ENCODE measurements at regions not wholly inside any gene's neighbourhood (a gene's known extent, or its start where the extent isn't known, plus 50 kb on each side); places are given as distances from the start of the nearest gene placed in this dataset.

- no peak for DNase-seq
Observed at GRCh38 chr7:110336423-110336822, 754.5 kb upstream of the LRRN3 start.

- no peak for DNase-seq
Observed at GRCh38 chr7:110337646-110338045, 753.3 kb upstream of the LRRN3 start.

GRCh38 chr7:110347081-110347480 is 743.8 kb upstream of the LRRN3 start:
- DNase-seq: no peak

GRCh38 chr7:110356438-110356837 is 734.5 kb upstream of the LRRN3 start:
- DNase-seq: no peak

- no peak for DNase-seq
Observed at GRCh38 chr7:110358028-110358427, 732.9 kb upstream of the LRRN3 start.

GRCh38 chr7:110371709-110372108 is 719.2 kb upstream of the LRRN3 start:
- no peak for DNase-seq

- no peak for DNase-seq
Observed at GRCh38 chr7:110372685-110373084, 718.2 kb upstream of the LRRN3 start.

GRCh38 chr7:110373416-110373815 is 717.5 kb upstream of the LRRN3 start:
- DNase-seq: no peak

GRCh38 chr7:110373859-110374258 is 717.1 kb upstream of the LRRN3 start:
- DNase-seq: no peak

- no peak for DNase-seq
Observed at GRCh38 chr7:110375068-110375467, 715.9 kb upstream of the LRRN3 start.

GRCh38 chr7:110382736-110383135 is 708.2 kb upstream of the LRRN3 start:
- DNase-seq: no peak

- no peak for DNase-seq
Observed at GRCh38 chr7:110386006-110386405, 704.9 kb upstream of the LRRN3 start.

GRCh38 chr7:110386913-110387312 is 704.0 kb upstream of the LRRN3 start:
- DNase-seq: no peak

- no peak for DNase-seq
Observed at GRCh38 chr7:110387689-110388088, 703.2 kb upstream of the LRRN3 start.

GRCh38 chr7:110388457-110388856 is 702.5 kb upstream of the LRRN3 start:
- DNase-seq: no peak

GRCh38 chr7:110396021-110396420 is 694.9 kb upstream of the LRRN3 start:
- DNase-seq: no peak

- no peak for DNase-seq
Observed at GRCh38 chr7:110397927-110398660, 692.8 kb upstream of the LRRN3 start.

GRCh38 chr7:110399421-110399820 is 691.5 kb upstream of the LRRN3 start:
- DNase-seq: no peak

- no peak for DNase-seq
Observed at GRCh38 chr7:110400411-110400810, 690.5 kb upstream of the LRRN3 start.

- no peak for DNase-seq
Observed at GRCh38 chr7:110407242-110407641, 683.7 kb upstream of the LRRN3 start.

GRCh38 chr7:110407706-110408105 is 683.2 kb upstream of the LRRN3 start:
- no peak for DNase-seq

GRCh38 chr7:110412614-110413013 is 678.3 kb upstream of the LRRN3 start:
- DNase-seq: no peak

- no peak for DNase-seq
Observed at GRCh38 chr7:110413038-110413437, 677.9 kb upstream of the LRRN3 start.

GRCh38 chr7:110417611-110418010 is 673.3 kb upstream of the LRRN3 start:
- no peak for DNase-seq

GRCh38 chr7:110418659-110419280 is 672.2 kb upstream of the LRRN3 start:
- no peak for DNase-seq
